ENCODE measurements at regions not wholly inside any gene's neighbourhood (a gene's known extent, or its start where the extent isn't known, plus 50 kb on each side); places are given as distances from the start of the nearest gene placed in this dataset.

- TF ChIP-seq REST (IDR thresholded peaks at IDR 0.05; ENCODE audit: low read depth, low read length): no peak
- TF ChIP-seq CTCF (IDR thresholded peaks at IDR 0.05): no peak
- TF ChIP-seq TAF1 (IDR thresholded peaks at IDR 0.05; ENCODE audit: borderline replicate concordance, low read depth, low read length): no peak
- TF ChIP-seq NFIC (IDR thresholded peaks at IDR 0.05; ENCODE audit: borderline replicate concordance): peak; percentile 22; the same call in 1 of the 2 replicates
- TF ChIP-seq NRF1 (IDR thresholded peaks at IDR 0.05; ENCODE audit: low read depth, low read length): no peak
- TF ChIP-seq MEF2A (IDR thresholded peaks at IDR 0.05; ENCODE audit: borderline replicate concordance, low read depth): no peak
Observed at GRCh38 chr4:55733932-55734331, 85.7 kb upstream of the EXOC1L start.

Data from SK-N-SH (cell line).